ENCODE measurements at regions not wholly inside any gene's neighbourhood (a gene's known extent, or its start where the extent isn't known, plus 50 kb on each side); places are given as distances from the start of the nearest gene placed in this dataset.

- TF ChIP-seq CTCF (conservative IDR thresholded peaks at IDR 0.05; ENCODE audit: low read length) (no peak), EZH2phosphoT487 (IDR thresholded peaks at IDR 0.05; ENCODE audit: borderline replicate concordance, low read depth, low read length) (no peak)
Observed at GRCh38 chr3:13165576-13165975, 92.3 kb upstream of the IQSEC1 start.

Measured in OCI-LY7 (cell line).